ENCODE measurements at regions not wholly inside any gene's neighbourhood (a gene's known extent, or its start where the extent isn't known, plus 50 kb on each side); places are given as distances from the start of the nearest gene placed in this dataset.

DNA sequence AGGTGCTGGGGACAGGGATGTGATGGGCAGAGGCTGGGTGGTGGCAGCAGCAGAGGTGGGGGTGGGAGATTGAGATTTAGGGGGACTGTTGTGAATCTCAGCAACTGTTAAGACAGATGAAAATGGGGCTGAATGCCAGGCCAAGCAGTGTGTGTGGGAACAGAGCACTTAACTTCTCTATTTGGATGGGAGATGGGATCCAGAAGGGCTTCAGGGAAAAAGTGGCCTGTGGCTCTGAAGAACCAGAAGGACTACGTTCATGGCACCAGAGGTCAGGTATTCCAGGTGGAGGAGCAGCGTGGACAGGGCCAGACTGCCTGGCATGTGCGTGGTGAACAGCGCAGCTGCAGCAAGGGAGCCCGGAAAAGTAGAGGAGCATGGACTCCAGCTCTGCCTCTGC, 82.6 kb upstream of the SYT13 start:
- no peak for ATAC-seq
- Histone ChIP-seq H3K4me3 (no peak overlapping the region), H3K9me3 (no peaks in the 10 kb centered on the region), H3K36me3 (no peaks in the 10 kb centered on the region), H3K4me1 (peaks cover 0 to 9% (median 5%) of the 10 kb centered on the region in 9 donors), H3K27me3 (peaks cover 0 to 36% (median 14%) of the 10 kb centered on the region in 7 donors), H3K27ac (no peak overlapping the region)
- no peak for TF ChIP-seq CTCF (IDR thresholded peaks at IDR 0.05)
- intact Hi-C loops (cut with DNase I) = no loop called here
- WGBS, 2 donors = 96 to 98% methylated on average over 5 of the region's 5 CpGs
- DNase-seq = no peak

DNA sequence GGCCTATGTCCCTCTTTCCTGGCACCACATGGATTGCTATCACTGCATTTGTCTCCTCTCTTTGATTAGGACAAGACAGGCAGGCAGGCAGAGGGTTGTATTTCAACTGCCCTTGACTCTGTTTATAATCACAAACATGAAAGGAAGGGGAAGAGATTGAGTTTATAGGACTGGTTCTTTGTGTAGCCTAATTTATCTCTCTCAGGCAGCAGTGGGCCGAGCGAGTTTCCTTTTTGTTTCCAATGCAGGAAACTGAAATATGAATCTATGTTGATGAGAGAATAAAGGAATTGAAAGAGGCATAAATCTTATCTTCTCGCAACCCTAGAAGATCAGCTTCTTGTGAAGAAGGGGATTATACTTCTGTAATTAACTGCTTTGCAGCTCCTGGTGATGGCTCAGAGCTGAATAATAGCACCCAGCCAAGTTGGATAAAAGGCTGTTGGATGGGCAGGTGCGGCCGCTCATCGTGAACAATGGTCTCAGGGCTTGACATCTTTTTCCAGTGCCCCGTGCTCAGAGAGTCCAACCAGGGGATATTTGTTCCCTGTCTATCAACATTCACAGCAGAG, 80.6 kb upstream of the SYT13 start:
- peaks cover 0 to 34% (median 14%) of the 10 kb centered on the region in 7 donors for H3K27me3 ChIP-seq
- DNase-seq = no peak
- no peak for TF ChIP-seq CTCF (IDR thresholded peaks at IDR 0.05)
- no peak for ATAC-seq
- no peak overlapping the region for H3K4me3 ChIP-seq
- H3K36me3 ChIP-seq = no peaks in the 10 kb centered on the region
- WGBS, 2 donors = 79 to 80% methylated on average over 7 of the region's 7 CpGs
- intact Hi-C loops (cut with DNase I) = no loop called here
- H3K27ac ChIP-seq = no peak overlapping the region
- H3K9me3 ChIP-seq = no peaks in the 10 kb centered on the region
- peaks cover 0 to 9% (median 5%) of the 10 kb centered on the region in 9 donors for H3K4me1 ChIP-seq

GRCh38 chr11:45365961-45366618, 79.9 kb upstream of the SYT13 start:
- Histone ChIP-seq H3K9me3 (no peaks in the 10 kb centered on the region), H3K4me3 (no peak overlapping the region), H3K36me3 (no peaks in the 10 kb centered on the region), H3K27me3 (peaks cover 0 to 34% (median 14%) of the 10 kb centered on the region in 7 donors), H3K4me1 (peaks cover 0 to 3% (median 0%) of the 10 kb centered on the region in 9 donors), H3K27ac (no peak overlapping the region)
- DNase-seq (no peak), ATAC-seq (peak in 4 of 8 donors; percentile 42 to 70 (median 60))
- no peak for TF ChIP-seq CTCF (IDR thresholded peaks at IDR 0.05)
- intact Hi-C loops (cut with DNase I) = no loop called here
- 78 to 81% methylated on average over 16 of the region's 16 CpGs for WGBS, 2 donors

- Histone ChIP-seq H3K4me3 (no peak overlapping the region), H3K27me3 (peaks cover 0 to 18% (median 0%) of the 10 kb centered on the region in 7 donors), H3K27ac (no peak overlapping the region), H3K36me3 (no peaks in the 10 kb centered on the region), H3K9me3 (no peaks in the 10 kb centered on the region), H3K4me1 (no peaks in the 10 kb centered on the region)
- ATAC-seq (no peak), DNase-seq (no peak)
- 32 to 55% methylated on average over 3 of the region's 3 CpGs for WGBS, 2 donors
- no peak for TF ChIP-seq CTCF (IDR thresholded peaks at IDR 0.05)
- intact Hi-C loops (cut with DNase I) = no loop called here
Measured at GRCh38 chr11:45362636-45363035, 76.5 kb upstream of the SYT13 start.
